ENCODE measurements at regions not wholly inside any gene's neighbourhood (a gene's known extent, or its start where the extent isn't known, plus 50 kb on each side); places are given as distances from the start of the nearest gene placed in this dataset.

- no peaks in the 10 kb centered on the region for H3K9me3 ChIP-seq (ENCODE audit: low read depth, low read length)
- no peaks in the 10 kb centered on the region for H3K36me3 ChIP-seq (ENCODE audit: insufficient read depth, low read length)
- no peak for TF ChIP-seq CTCF (IDR thresholded peaks at IDR 0.05; ENCODE audit: extremely low read depth, low read depth, low read length)
- peaks cover 5% of the 10 kb centered on the region for H3K27me3 ChIP-seq (ENCODE audit: insufficient read depth, low read length)
- no peaks in the 10 kb centered on the region for H3K4me1 ChIP-seq (ENCODE audit: insufficient read depth, low read length)
- no peaks in the 10 kb centered on the region for H3K79me2 ChIP-seq (ENCODE audit: insufficient read depth, low read length)
- no peak overlapping the region for H3K4me2 ChIP-seq (ENCODE audit: insufficient read depth, low read length)
- H3K4me3 ChIP-seq (ENCODE audit: insufficient read depth, low read length): no peak overlapping the region
- DNase-seq (ENCODE audit: insufficient read length, low spot score, missing footprints): no peak
- no peak overlapping the region for H3K27ac ChIP-seq (ENCODE audit: low read depth, low read length)
- no peaks in the 10 kb centered on the region for H4K20me1 ChIP-seq (ENCODE audit: insufficient read depth, low read length)
- no peak overlapping the region for H2AFZ ChIP-seq (ENCODE audit: low read length)
These were observed 162.7 kb downstream of the ARL4C start for GRCh38 chr2:234334151-234334550.

GRCh38 chr2:234333168-234334130 is 163.4 kb downstream of the ARL4C start:
- no peak for DNase-seq (ENCODE audit: insufficient read length, low spot score, missing footprints)
- no peak overlapping the region for H3K4me3 ChIP-seq (ENCODE audit: insufficient read depth, low read length)
- H4K20me1 ChIP-seq (ENCODE audit: insufficient read depth, low read length): no peaks in the 10 kb centered on the region
- H3K79me2 ChIP-seq (ENCODE audit: insufficient read depth, low read length): no peaks in the 10 kb centered on the region
- no peak overlapping the region for H3K4me2 ChIP-seq (ENCODE audit: insufficient read depth, low read length)
- no peaks in the 10 kb centered on the region for H3K4me1 ChIP-seq (ENCODE audit: insufficient read depth, low read length)
- H3K27ac ChIP-seq (ENCODE audit: low read depth, low read length): no peak overlapping the region
- no peaks in the 10 kb centered on the region for H3K9me3 ChIP-seq (ENCODE audit: low read depth, low read length)
- TF ChIP-seq CTCF (IDR thresholded peaks at IDR 0.05; ENCODE audit: extremely low read depth, low read depth, low read length): no peak
- peaks cover 5% of the 10 kb centered on the region for H3K27me3 ChIP-seq (ENCODE audit: insufficient read depth, low read length)
- H3K36me3 ChIP-seq (ENCODE audit: insufficient read depth, low read length): no peaks in the 10 kb centered on the region
- no peak overlapping the region for H2AFZ ChIP-seq (ENCODE audit: low read length)

GRCh38 chr2:234331966-234332365 is 164.9 kb downstream of the ARL4C start:
- H4K20me1 ChIP-seq (ENCODE audit: insufficient read depth, low read length): no peaks in the 10 kb centered on the region
- no peaks in the 10 kb centered on the region for H3K4me1 ChIP-seq (ENCODE audit: insufficient read depth, low read length)
- no peak for TF ChIP-seq CTCF (IDR thresholded peaks at IDR 0.05; ENCODE audit: extremely low read depth, low read depth, low read length)
- no peaks in the 10 kb centered on the region for H3K79me2 ChIP-seq (ENCODE audit: insufficient read depth, low read length)
- H3K27ac ChIP-seq (ENCODE audit: low read depth, low read length): no peak overlapping the region
- no peaks in the 10 kb centered on the region for H3K36me3 ChIP-seq (ENCODE audit: insufficient read depth, low read length)
- H3K4me2 ChIP-seq (ENCODE audit: insufficient read depth, low read length): no peak overlapping the region
- DNase-seq (ENCODE audit: insufficient read length, low spot score, missing footprints): no peak
- H3K4me3 ChIP-seq (ENCODE audit: insufficient read depth, low read length): no peak overlapping the region
- H2AFZ ChIP-seq (ENCODE audit: low read length): no peak overlapping the region
- H3K9me3 ChIP-seq (ENCODE audit: low read depth, low read length): no peaks in the 10 kb centered on the region
- H3K27me3 ChIP-seq (ENCODE audit: insufficient read depth, low read length): peaks cover 5% of the 10 kb centered on the region

- no peaks in the 10 kb centered on the region for H3K9me3 ChIP-seq (ENCODE audit: low read depth, low read length)
- no peaks in the 10 kb centered on the region for H3K36me3 ChIP-seq (ENCODE audit: insufficient read depth, low read length)
- no peak for TF ChIP-seq CTCF (IDR thresholded peaks at IDR 0.05; ENCODE audit: extremely low read depth, low read depth, low read length)
- H3K79me2 ChIP-seq (ENCODE audit: insufficient read depth, low read length): no peaks in the 10 kb centered on the region
- no peak overlapping the region for H3K4me3 ChIP-seq (ENCODE audit: insufficient read depth, low read length)
- H4K20me1 ChIP-seq (ENCODE audit: insufficient read depth, low read length): no peaks in the 10 kb centered on the region
- H3K4me2 ChIP-seq (ENCODE audit: insufficient read depth, low read length): no peak overlapping the region
- H2AFZ ChIP-seq (ENCODE audit: low read length): no peak overlapping the region
- H3K27ac ChIP-seq (ENCODE audit: low read depth, low read length): no peak overlapping the region
- DNase-seq (ENCODE audit: insufficient read length, low spot score, missing footprints): no peak
- H3K27me3 ChIP-seq (ENCODE audit: insufficient read depth, low read length): peaks cover 5% of the 10 kb centered on the region
- H3K4me1 ChIP-seq (ENCODE audit: insufficient read depth, low read length): no peaks in the 10 kb centered on the region
These were observed 165.3 kb downstream of the ARL4C start for GRCh38 chr2:234331566-234331965.
